ENCODE measurements at regions not wholly inside any gene's neighbourhood (a gene's known extent, or its start where the extent isn't known, plus 50 kb on each side); places are given as distances from the start of the nearest gene placed in this dataset.
"Not testable (repeated sequence)": the region's sequence is repeated elsewhere in the genome, so short reads cannot be mapped to it uniquely, and the experiment has no call there.

GRCh38 chr10:120039826-120040225, 147.3 kb downstream of the SEC23IP start:
- Histone ChIP-seq H3K9me3 (no peaks in the 10 kb centered on the region), H3K27me3 (no peaks in the 10 kb centered on the region), H3K36me3 (no peaks in the 10 kb centered on the region), H3K27ac (no peak overlapping the region), H3K4me3 (no peak overlapping the region), H3K4me1 (no peaks in the 10 kb centered on the region)
- in situ Hi-C loops (cut with MboI; ENCODE audit: low pct_ligation_motif_present in 1 of 4, low pct_unique_long_range_greater_than_20kb in 1 of 4, low sequenced_read_pairs in 3 of 4) (no loop called here), intact Hi-C loops (cut with DNase I; ENCODE audit: low total_unique reads) (no loop called here)
- no peak for DNase-seq
- 74 to 78% methylated on average over 5 to 6 of the region's 6 CpGs for WGBS, 2 donors (ENCODE audit: low coverage in 1 of 2)
- TF ChIP-seq CTCF (IDR thresholded peaks at IDR 0.05) (no peak), EP300 (IDR thresholded peaks at IDR 0.05; ENCODE audit: low read depth) (no peak), POLR2AphosphoS5 (IDR thresholded peaks at IDR 0.05) (no peak), POLR2A (IDR thresholded peaks at IDR 0.05) (no peak)

GRCh38 chr10:120041807-120042559, 149.5 kb downstream of the SEC23IP start:
- H3K9me3 ChIP-seq, result no peaks in the 10 kb centered on the region
- no peak for DNase-seq
- 85% methylated on average over 12 of the region's 12 CpGs; no CpG with 5 or more reads in 1 of the 2 donors for WGBS, 2 donors (ENCODE audit: low coverage in 1 of 2)
- TF ChIP-seq POLR2AphosphoS5 (IDR thresholded peaks at IDR 0.05) (no peak), EP300 (IDR thresholded peaks at IDR 0.05; ENCODE audit: low read depth) (no peak), POLR2A (IDR thresholded peaks at IDR 0.05) (no peak), CTCF (IDR thresholded peaks at IDR 0.05) (no peak)
- intact Hi-C loops (cut with DNase I; ENCODE audit: low total_unique reads), result no loop called here
- no peaks in the 10 kb centered on the region for H3K27me3 ChIP-seq
- no peak overlapping the region for H3K4me3 ChIP-seq
- H3K4me1 ChIP-seq, result no peaks in the 10 kb centered on the region
- in situ Hi-C loops (cut with MboI; ENCODE audit: low pct_ligation_motif_present in 1 of 4, low pct_unique_long_range_greater_than_20kb in 1 of 4, low sequenced_read_pairs in 3 of 4), result no loop called here
- no peak overlapping the region for H3K27ac ChIP-seq
- H3K36me3 ChIP-seq, result no peaks in the 10 kb centered on the region

GRCh38 chr10:120042705-120043104, 150.2 kb downstream of the SEC23IP start:
- no peak for DNase-seq
- in situ Hi-C loops (cut with MboI; ENCODE audit: low pct_ligation_motif_present in 1 of 4, low pct_unique_long_range_greater_than_20kb in 1 of 4, low sequenced_read_pairs in 3 of 4), result no loop called here
- no peaks in the 10 kb centered on the region for H3K36me3 ChIP-seq
- H3K27ac ChIP-seq, result no peak overlapping the region
- no peaks in the 10 kb centered on the region for H3K9me3 ChIP-seq
- H3K4me1 ChIP-seq, result no peaks in the 10 kb centered on the region
- H3K4me3 ChIP-seq, result no peak overlapping the region
- no peaks in the 10 kb centered on the region for H3K27me3 ChIP-seq
- intact Hi-C loops (cut with DNase I; ENCODE audit: low total_unique reads), result no loop called here
- TF ChIP-seq POLR2A (IDR thresholded peaks at IDR 0.05) (no peak), EP300 (IDR thresholded peaks at IDR 0.05; ENCODE audit: low read depth) (no peak), POLR2AphosphoS5 (IDR thresholded peaks at IDR 0.05) (no peak), CTCF (IDR thresholded peaks at IDR 0.05) (no peak)

- H3K4me3 ChIP-seq; H3K27ac ChIP-seq; in situ Hi-C loops (cut with MboI; ENCODE audit: low pct_ligation_motif_present in 1 of 4, low pct_unique_long_range_greater_than_20kb in 1 of 4, low sequenced_read_pairs in 3 of 4); intact Hi-C loops (cut with DNase I; ENCODE audit: low total_unique reads); H3K4me1 ChIP-seq; H3K27me3 ChIP-seq; DNase-seq; H3K36me3 ChIP-seq; H3K9me3 ChIP-seq: not testable (repeated sequence)
- WGBS, 2 donors (ENCODE audit: low coverage in 1 of 2), result 80 to 91% methylated on average over 7 of the region's 7 CpGs
These were observed 154.8 kb downstream of the SEC23IP start for GRCh38 chr10:120047373-120047772.

- Histone ChIP-seq H3K27ac (no peak overlapping the region), H3K27me3 (no peaks in the 10 kb centered on the region), H3K9me3 (no peaks in the 10 kb centered on the region), H3K36me3 (no peaks in the 10 kb centered on the region), H3K4me3 (no peak overlapping the region), H3K4me1 (peaks cover 0 to 6% (median 4%) of the 10 kb centered on the region in 4 donors)
- TF ChIP-seq EP300 (IDR thresholded peaks at IDR 0.05; ENCODE audit: low read depth), result no peak
- no peak for TF ChIP-seq CTCF (IDR thresholded peaks at IDR 0.05)
- no peak for TF ChIP-seq POLR2A (IDR thresholded peaks at IDR 0.05)
- in situ Hi-C loops (cut with MboI; ENCODE audit: low pct_ligation_motif_present in 1 of 4, low pct_unique_long_range_greater_than_20kb in 1 of 4, low sequenced_read_pairs in 3 of 4) (no loop called here), intact Hi-C loops (cut with DNase I; ENCODE audit: low total_unique reads) (no loop called here)
- no peak for DNase-seq
These were observed 155.4 kb downstream of the SEC23IP start for GRCh38 chr10:120047926-120048325.
